ENCODE measurements at regions not wholly inside any gene's neighbourhood (a gene's known extent, or its start where the extent isn't known, plus 50 kb on each side); places are given as distances from the start of the nearest gene placed in this dataset.

GRCh38 chr11:30800904-30801303 is 214.8 kb upstream of the MPPED2 start:
- BruUV-seq (replicated peaks): no TSS peak
- no peak for DNase-seq
- intact Hi-C loops (cut with micrococcal nuclease; ENCODE audit: unreplicated experiment): no loop called here
- no peaks in the 10 kb centered on the region for H3K9me3 Mint-ChIP-seq (ENCODE audit: unreplicated experiment)
- peaks cover 10% of the 10 kb centered on the region for H3K27me3 Mint-ChIP-seq (ENCODE audit: insufficient read depth, unreplicated experiment)
- no peaks in the 10 kb centered on the region for H3K9me3 ChIP-seq
- CTCF ChIA-PET: no interaction called here
- H3K4me1 ChIP-seq: no peaks in the 10 kb centered on the region
- POLR2A ChIA-PET: no interaction called here
- peaks cover 6% of the 10 kb centered on the region for H3K4me1 Mint-ChIP-seq (ENCODE audit: low read depth, unreplicated experiment)
- H3K4me3 ChIP-seq (ENCODE audit: low read depth, low read length): no peak overlapping the region
- TF ChIP-seq CTCF (IDR thresholded peaks at IDR 0.05; ENCODE audit: insufficient read depth in 1 of 2, low read depth in 1 of 2, low read length in 1 of 2, severe bottlenecking in 1 of 2, unreplicated experiment in 1 of 2): no peak
- H3K4me3 Mint-ChIP-seq (ENCODE audit: unreplicated experiment): no peak overlapping the region
- no peaks in the 10 kb centered on the region for H3K27me3 ChIP-seq (replicated peaks; ENCODE audit: control insufficient read depth, insufficient read depth, low read length)
- no peak overlapping the region for H3K27ac Mint-ChIP-seq (ENCODE audit: unreplicated experiment)
- H3K36me3 Mint-ChIP-seq (ENCODE audit: insufficient read depth, unreplicated experiment): no peaks in the 10 kb centered on the region
- no peaks in the 10 kb centered on the region for H3K36me3 ChIP-seq (ENCODE audit: control insufficient read depth, insufficient read depth, low read length)

GRCh38 chr11:30798547-30799236 is 212.5 kb upstream of the MPPED2 start:
- ChIA-PET CTCF (no interaction called here), POLR2A (no interaction called here)
- Histone ChIP-seq H3K9me3 (no peaks in the 10 kb centered on the region), H3K4me3 (ENCODE audit: low read depth, low read length) (no peak overlapping the region), H3K4me1 (no peaks in the 10 kb centered on the region), H3K36me3 (ENCODE audit: control insufficient read depth, insufficient read depth, low read length) (no peaks in the 10 kb centered on the region), H3K27me3 (replicated peaks; ENCODE audit: control insufficient read depth, insufficient read depth, low read length) (no peaks in the 10 kb centered on the region)
- Mint-ChIP-seq H3K36me3 (ENCODE audit: insufficient read depth, unreplicated experiment) (no peaks in the 10 kb centered on the region), H3K4me1 (ENCODE audit: low read depth, unreplicated experiment) (peaks cover 6% of the 10 kb centered on the region), H3K4me3 (ENCODE audit: unreplicated experiment) (no peak overlapping the region), H3K27ac (ENCODE audit: unreplicated experiment) (no peak overlapping the region), H3K9me3 (ENCODE audit: unreplicated experiment) (no peaks in the 10 kb centered on the region), H3K27me3 (ENCODE audit: insufficient read depth, unreplicated experiment) (peaks cover 13% of the 10 kb centered on the region)
- intact Hi-C loops (cut with micrococcal nuclease; ENCODE audit: unreplicated experiment): no loop called here
- no peak for DNase-seq
- TF ChIP-seq CTCF (IDR thresholded peaks at IDR 0.05; ENCODE audit: insufficient read depth in 1 of 2, low read depth in 1 of 2, low read length in 1 of 2, severe bottlenecking in 1 of 2, unreplicated experiment in 1 of 2): no peak
- BruUV-seq (replicated peaks): no TSS peak

- no peaks in the 10 kb centered on the region for H3K9me3 ChIP-seq
- BruUV-seq (replicated peaks): no TSS peak
Measured at GRCh38 chr11:30789270-30789669, 203.1 kb upstream of the MPPED2 start.

More at GRCh38 chr11:30789270-30789669, 203.1 kb upstream of the MPPED2 start:
- TF ChIP-seq CTCF (IDR thresholded peaks at IDR 0.05; ENCODE audit: insufficient read depth in 1 of 2, low read depth in 1 of 2, low read length in 1 of 2, severe bottlenecking in 1 of 2, unreplicated experiment in 1 of 2): no peak
- Mint-ChIP-seq H3K4me3 (ENCODE audit: unreplicated experiment) (no peak overlapping the region), H3K36me3 (ENCODE audit: insufficient read depth, unreplicated experiment) (no peaks in the 10 kb centered on the region), H3K4me1 (ENCODE audit: low read depth, unreplicated experiment) (no peaks in the 10 kb centered on the region), H3K9me3 (ENCODE audit: unreplicated experiment) (no peaks in the 10 kb centered on the region), H3K27me3 (ENCODE audit: insufficient read depth, unreplicated experiment) (peaks cover 2% of the 10 kb centered on the region), H3K27ac (ENCODE audit: unreplicated experiment) (no peak overlapping the region)
- ChIA-PET POLR2A (no interaction called here), CTCF (no interaction called here)
- intact Hi-C loops (cut with micrococcal nuclease; ENCODE audit: unreplicated experiment): no loop called here
- Histone ChIP-seq H3K36me3 (ENCODE audit: control insufficient read depth, insufficient read depth, low read length) (no peaks in the 10 kb centered on the region), H3K27me3 (replicated peaks; ENCODE audit: control insufficient read depth, insufficient read depth, low read length) (no peaks in the 10 kb centered on the region), H3K4me3 (ENCODE audit: low read depth, low read length) (no peak overlapping the region), H3K4me1 (no peaks in the 10 kb centered on the region)
- DNase-seq: no peak

Measured in Caco-2 (cell line).